GM23338 (cell line): ENCODE measurements at regions not wholly inside any gene's neighbourhood (a gene's known extent, or its start where the extent isn't known, plus 50 kb on each side); places are given as distances from the start of the nearest gene placed in this dataset.

ENCODE experiments used
- ATAC-seq: fragments of 200-7000 bp; cut with Tn5 transposase; 3 replicates; pipeline ENCODE4 v1.9.1; 2020
- DNase-seq: peaks from one replicate; pipeline ENCODE4 v3.0.0-alpha.2; 2015; ENCODE audit warnings: low spot score
- H2AFZ ChIP-seq: fragments of 200-600 bp; sonication (generic); 2 replicates; pipeline ENCODE4 v1.8.0; 2016; ENCODE audit warnings: antibody characterized with exemption, mild to moderate bottlenecking, moderate library complexity
- H3F3A ChIP-seq: fragments of 200-600 bp; sonication (generic); replicated peaks from 2 replicates; pipeline ENCODE4 v1.8.0; 2017; ENCODE audit warnings: antibody characterized with exemption, mixed run types, low read depth
- H3K27ac ChIP-seq: fragments of 200-600 bp; sonication (generic); 2 replicates; pipeline ENCODE4 v1.6.1; 2016; ENCODE audit warnings: low read depth
- H3K27me3 ChIP-seq: fragments of 200-600 bp; sonication (generic); 2 replicates; pipeline ENCODE4 v1.8.0; 2016; ENCODE audit warnings: mild to moderate bottlenecking, mixed run types, moderate library complexity; ENCODE audit not compliant: insufficient read depth
- H3K36me3 ChIP-seq: fragments of 200-600 bp; sonication (generic); 2 replicates; pipeline ENCODE4 v1.8.0; 2016; ENCODE audit warnings: mild to moderate bottlenecking; ENCODE audit not compliant: insufficient read depth
- H3K4me1 ChIP-seq: fragments of 200-600 bp; sonication (generic); 2 replicates; pipeline ENCODE4 v1.8.0; 2016; ENCODE audit warnings: mild to moderate bottlenecking, moderate library complexity; ENCODE audit not compliant: insufficient read depth
- H3K4me2 ChIP-seq: fragments of 200-600 bp; sonication (generic); 2 replicates; pipeline ENCODE4 v1.7.1; 2017; ENCODE audit warnings: mixed run types
- H3K4me3 ChIP-seq: fragments of 200-600 bp; sonication (generic); 2 replicates; pipeline ENCODE4 v1.6.1; 2016; ENCODE audit warnings: mixed run types
- H3K79me2 ChIP-seq: fragments of 200-600 bp; sonication (generic); replicated peaks from 2 replicates; pipeline ENCODE4 v1.8.0; 2017; ENCODE audit warnings: mild to moderate bottlenecking; ENCODE audit not compliant: insufficient read depth
- H3K9me2 ChIP-seq: fragments of 200-600 bp; sonication (generic); 2 replicates; pipeline ENCODE4 v1.8.0; 2017; ENCODE audit not compliant: insufficient read depth
- H4K20me1 ChIP-seq: fragments of 200-600 bp; sonication (generic); replicated peaks from 2 replicates; pipeline ENCODE4 v1.8.0; 2017; ENCODE audit warnings: mild to moderate bottlenecking; ENCODE audit not compliant: insufficient read depth
- H3K27ac Mint-ChIP-seq: 2 replicates; pipeline ENCODE4 v1.8.0; 2020; ENCODE audit warnings: inconsistent platforms, mild to moderate bottlenecking, moderate library complexity, mixed read lengths
- H3K27me3 Mint-ChIP-seq: 3 replicates; pipeline ENCODE4 v1.8.0; 2022; ENCODE audit warnings: low read depth, mild to moderate bottlenecking, moderate library complexity, mixed read lengths, inconsistent platforms; ENCODE audit not compliant: insufficient read depth, poor library complexity
- H3K36me3 Mint-ChIP-seq: 3 replicates; pipeline ENCODE4 v1.8.0; 2021; ENCODE audit warnings: low read depth, mild to moderate bottlenecking, inconsistent platforms, moderate library complexity, mixed read lengths
- H3K4me1 Mint-ChIP-seq: 3 replicates; pipeline ENCODE4 v1.8.0; 2020; ENCODE audit warnings: mild to moderate bottlenecking, inconsistent platforms, mixed read lengths
- H3K4me3 Mint-ChIP-seq: 3 replicates; pipeline ENCODE4 v1.8.0; 2021; ENCODE audit warnings: moderate library complexity, mild to moderate bottlenecking, inconsistent platforms, mixed read lengths
- H3K9me3 Mint-ChIP-seq: 3 replicates; pipeline ENCODE4 v1.8.0; 2020; ENCODE audit warnings: moderate library complexity, mild to moderate bottlenecking, inconsistent platforms, mixed read lengths
- CREB1 ChIP-seq: fragments of 250-450 bp; sonication (Bioruptor Pico); IDR thresholded peaks from 2 replicates; pipeline ENCODE4 v1.5.0; 2020; ENCODE audit warnings: low read depth, mild to moderate bottlenecking, moderate library complexity
- EZH2 ChIP-seq: fragments of 200-600 bp; sonication (generic); IDR thresholded peaks from one replicate; pipeline ENCODE4 v1.8.0; 2017; ENCODE audit warnings: antibody characterized with exemption, mild to moderate bottlenecking, low read depth; ENCODE audit not compliant: unreplicated experiment
- EZH2phosphoT487 ChIP-seq: fragments of 200-600 bp; sonication (generic); IDR thresholded peaks from one replicate; pipeline ENCODE4 v1.8.1; 2018; ENCODE audit warnings: antibody characterized with exemption; ENCODE audit not compliant: unreplicated experiment
- JUNB ChIP-seq: IDR thresholded peaks from one replicate; pipeline ENCODE4 v1.6.1; 2016; ENCODE audit warnings: antibody characterized with exemption; ENCODE audit not compliant: unreplicated experiment
- NANOG ChIP-seq: IDR thresholded peaks from 2 replicates; pipeline ENCODE4 v1.6.1; 2016; ENCODE audit warnings: antibody characterized with exemption, borderline replicate concordance
- POLR2AphosphoS5 ChIP-seq: IDR thresholded peaks from 2 replicates; pipeline ENCODE4 v1.6.1; 2016; ENCODE audit warnings: antibody characterized with exemption, low read depth
- STAT1 ChIP-seq: IDR thresholded peaks from one replicate; pipeline ENCODE4 v1.6.1; 2016; ENCODE audit warnings: antibody characterized with exemption; ENCODE audit not compliant: unreplicated experiment
- ZNF114 ChIP-seq: fragments of 250-450 bp; sonication (Bioruptor Pico); IDR thresholded peaks from 2 replicates; pipeline ENCODE4 v1.5.0; 2020; ENCODE audit warnings: mild to moderate bottlenecking, moderate library complexity
- ZNF331 ChIP-seq: fragments of 250-450 bp; sonication (Bioruptor Pico); IDR thresholded peaks from 2 replicates; pipeline ENCODE4 v1.5.0; 2020; ENCODE audit warnings: low read depth, mild to moderate bottlenecking, moderate library complexity
- TF ChIP-seq, protein P1 (sequence below), 2 experiments: fragments of 200-600 bp in 1 of 2; sonication (generic) in 1 of 2; conservative IDR thresholded peaks; 2 replicates each; pipeline versions ENCODE4 v1.5.1 to v1.6.1; 2016 to 2017; ENCODE audit warnings: antibody characterized with exemption in 2 of 2, low read depth in 2 of 2, mild to moderate bottlenecking in 2 of 2, moderate library complexity in 1 of 2
- TF ChIP-seq, protein P2 (sequence below): IDR thresholded peaks from one replicate; pipeline ENCODE4 v1.6.1; 2018; ENCODE audit warnings: antibody characterized with exemption; ENCODE audit not compliant: unreplicated experiment
- TF ChIP-seq, protein P3 (sequence below): fragments of 250-450 bp; sonication (Bioruptor Pico); IDR thresholded peaks from 2 replicates; pipeline ENCODE4 v1.5.0; 2020; ENCODE audit warnings: mild to moderate bottlenecking, moderate library complexity
- TF ChIP-seq, protein P4 (sequence below): IDR thresholded peaks from 2 replicates; pipeline ENCODE4 v1.6.1; 2016; ENCODE audit warnings: antibody characterized with exemption

DNA sequence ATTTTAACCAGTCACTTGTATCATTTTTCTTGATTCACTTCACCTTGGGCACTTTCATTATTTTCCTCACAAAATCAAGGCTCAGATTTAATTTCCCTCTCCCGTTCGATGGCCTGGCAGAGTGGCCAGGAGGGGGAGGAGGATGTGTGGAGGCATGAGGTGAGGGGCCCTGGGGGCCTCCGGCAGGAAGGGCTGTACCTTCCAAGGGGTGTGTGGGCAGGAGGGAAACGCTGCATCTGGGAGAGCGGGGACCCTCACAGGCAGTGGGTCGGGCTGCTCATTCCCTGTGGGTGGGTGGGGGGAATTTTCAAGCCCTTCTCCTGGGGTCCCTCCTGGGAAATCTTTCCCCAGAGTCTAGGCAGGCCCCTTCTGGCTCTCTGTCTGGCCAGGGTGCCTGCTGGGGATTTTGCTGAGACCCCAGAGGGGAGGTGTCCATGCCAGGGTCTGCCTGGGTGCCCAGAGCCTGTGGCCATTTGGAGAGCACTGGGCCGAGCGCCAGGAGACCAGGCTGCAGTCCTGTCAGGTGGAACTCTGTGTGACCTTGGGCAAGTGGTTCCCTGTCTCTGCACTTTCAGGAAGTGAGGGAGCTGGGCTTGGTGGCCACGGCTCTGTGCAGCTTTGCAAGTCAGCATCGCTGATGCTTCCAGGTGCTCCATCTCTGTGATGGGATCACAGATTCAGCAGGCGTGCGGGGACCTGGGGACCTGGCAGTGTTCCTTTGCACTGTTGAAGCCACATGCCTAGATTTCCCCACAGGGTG, 81.9 kb upstream of the C1orf174 start:
- no peaks in the 10 kb centered on the region for H3F3A ChIP-seq
- no peak overlapping the region for H3K27ac Mint-ChIP-seq
- no peaks in the 10 kb centered on the region for H3K79me2 ChIP-seq
- no peaks in the 10 kb centered on the region for H4K20me1 ChIP-seq
- no peak overlapping the region for H3K4me3 Mint-ChIP-seq
- no peak overlapping the region for H3K4me2 ChIP-seq
- no peak overlapping the region for H2AFZ ChIP-seq
- H3K4me1 ChIP-seq = no peaks in the 10 kb centered on the region
- no peaks in the 10 kb centered on the region for H3K27me3 ChIP-seq
- H3K36me3 Mint-ChIP-seq = peaks cover 9% of the 10 kb centered on the region; the same call in 1 of the 3 replicates
- no peak overlapping the region for H3K27ac ChIP-seq
- H3K9me2 ChIP-seq = no peaks in the 10 kb centered on the region
- no peak for DNase-seq
- no peaks in the 10 kb centered on the region for H3K36me3 ChIP-seq
- H3K9me3 Mint-ChIP-seq = peaks cover 80% of the 10 kb centered on the region
- no peak for ATAC-seq
- no peak overlapping the region for H3K4me3 ChIP-seq
- TF ChIP-seq EZH2 (no peak), JUNB (no peak), CREB1 (no peak), ZNF114 (no peak), EZH2phosphoT487 (no peak), POLR2AphosphoS5 (no peak), ZNF331 (no peak), STAT1 (no peak), NANOG (no peak)
- TF ChIP-seq, protein P1, sequence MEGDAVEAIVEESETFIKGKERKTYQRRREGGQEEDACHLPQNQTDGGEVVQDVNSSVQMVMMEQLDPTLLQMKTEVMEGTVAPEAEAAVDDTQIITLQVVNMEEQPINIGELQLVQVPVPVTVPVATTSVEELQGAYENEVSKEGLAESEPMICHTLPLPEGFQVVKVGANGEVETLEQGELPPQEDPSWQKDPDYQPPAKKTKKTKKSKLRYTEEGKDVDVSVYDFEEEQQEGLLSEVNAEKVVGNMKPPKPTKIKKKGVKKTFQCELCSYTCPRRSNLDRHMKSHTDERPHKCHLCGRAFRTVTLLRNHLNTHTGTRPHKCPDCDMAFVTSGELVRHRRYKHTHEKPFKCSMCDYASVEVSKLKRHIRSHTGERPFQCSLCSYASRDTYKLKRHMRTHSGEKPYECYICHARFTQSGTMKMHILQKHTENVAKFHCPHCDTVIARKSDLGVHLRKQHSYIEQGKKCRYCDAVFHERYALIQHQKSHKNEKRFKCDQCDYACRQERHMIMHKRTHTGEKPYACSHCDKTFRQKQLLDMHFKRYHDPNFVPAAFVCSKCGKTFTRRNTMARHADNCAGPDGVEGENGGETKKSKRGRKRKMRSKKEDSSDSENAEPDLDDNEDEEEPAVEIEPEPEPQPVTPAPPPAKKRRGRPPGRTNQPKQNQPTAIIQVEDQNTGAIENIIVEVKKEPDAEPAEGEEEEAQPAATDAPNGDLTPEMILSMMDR (conservative IDR thresholded peaks at IDR 0.05; ENCODE audit: low read depth in 2 of 2) = no peak
- TF ChIP-seq, protein P2, sequence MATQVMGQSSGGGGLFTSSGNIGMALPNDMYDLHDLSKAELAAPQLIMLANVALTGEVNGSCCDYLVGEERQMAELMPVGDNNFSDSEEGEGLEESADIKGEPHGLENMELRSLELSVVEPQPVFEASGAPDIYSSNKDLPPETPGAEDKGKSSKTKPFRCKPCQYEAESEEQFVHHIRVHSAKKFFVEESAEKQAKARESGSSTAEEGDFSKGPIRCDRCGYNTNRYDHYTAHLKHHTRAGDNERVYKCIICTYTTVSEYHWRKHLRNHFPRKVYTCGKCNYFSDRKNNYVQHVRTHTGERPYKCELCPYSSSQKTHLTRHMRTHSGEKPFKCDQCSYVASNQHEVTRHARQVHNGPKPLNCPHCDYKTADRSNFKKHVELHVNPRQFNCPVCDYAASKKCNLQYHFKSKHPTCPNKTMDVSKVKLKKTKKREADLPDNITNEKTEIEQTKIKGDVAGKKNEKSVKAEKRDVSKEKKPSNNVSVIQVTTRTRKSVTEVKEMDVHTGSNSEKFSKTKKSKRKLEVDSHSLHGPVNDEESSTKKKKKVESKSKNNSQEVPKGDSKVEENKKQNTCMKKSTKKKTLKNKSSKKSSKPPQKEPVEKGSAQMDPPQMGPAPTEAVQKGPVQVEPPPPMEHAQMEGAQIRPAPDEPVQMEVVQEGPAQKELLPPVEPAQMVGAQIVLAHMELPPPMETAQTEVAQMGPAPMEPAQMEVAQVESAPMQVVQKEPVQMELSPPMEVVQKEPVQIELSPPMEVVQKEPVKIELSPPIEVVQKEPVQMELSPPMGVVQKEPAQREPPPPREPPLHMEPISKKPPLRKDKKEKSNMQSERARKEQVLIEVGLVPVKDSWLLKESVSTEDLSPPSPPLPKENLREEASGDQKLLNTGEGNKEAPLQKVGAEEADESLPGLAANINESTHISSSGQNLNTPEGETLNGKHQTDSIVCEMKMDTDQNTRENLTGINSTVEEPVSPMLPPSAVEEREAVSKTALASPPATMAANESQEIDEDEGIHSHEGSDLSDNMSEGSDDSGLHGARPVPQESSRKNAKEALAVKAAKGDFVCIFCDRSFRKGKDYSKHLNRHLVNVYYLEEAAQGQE = no peak
- TF ChIP-seq, protein P3, sequence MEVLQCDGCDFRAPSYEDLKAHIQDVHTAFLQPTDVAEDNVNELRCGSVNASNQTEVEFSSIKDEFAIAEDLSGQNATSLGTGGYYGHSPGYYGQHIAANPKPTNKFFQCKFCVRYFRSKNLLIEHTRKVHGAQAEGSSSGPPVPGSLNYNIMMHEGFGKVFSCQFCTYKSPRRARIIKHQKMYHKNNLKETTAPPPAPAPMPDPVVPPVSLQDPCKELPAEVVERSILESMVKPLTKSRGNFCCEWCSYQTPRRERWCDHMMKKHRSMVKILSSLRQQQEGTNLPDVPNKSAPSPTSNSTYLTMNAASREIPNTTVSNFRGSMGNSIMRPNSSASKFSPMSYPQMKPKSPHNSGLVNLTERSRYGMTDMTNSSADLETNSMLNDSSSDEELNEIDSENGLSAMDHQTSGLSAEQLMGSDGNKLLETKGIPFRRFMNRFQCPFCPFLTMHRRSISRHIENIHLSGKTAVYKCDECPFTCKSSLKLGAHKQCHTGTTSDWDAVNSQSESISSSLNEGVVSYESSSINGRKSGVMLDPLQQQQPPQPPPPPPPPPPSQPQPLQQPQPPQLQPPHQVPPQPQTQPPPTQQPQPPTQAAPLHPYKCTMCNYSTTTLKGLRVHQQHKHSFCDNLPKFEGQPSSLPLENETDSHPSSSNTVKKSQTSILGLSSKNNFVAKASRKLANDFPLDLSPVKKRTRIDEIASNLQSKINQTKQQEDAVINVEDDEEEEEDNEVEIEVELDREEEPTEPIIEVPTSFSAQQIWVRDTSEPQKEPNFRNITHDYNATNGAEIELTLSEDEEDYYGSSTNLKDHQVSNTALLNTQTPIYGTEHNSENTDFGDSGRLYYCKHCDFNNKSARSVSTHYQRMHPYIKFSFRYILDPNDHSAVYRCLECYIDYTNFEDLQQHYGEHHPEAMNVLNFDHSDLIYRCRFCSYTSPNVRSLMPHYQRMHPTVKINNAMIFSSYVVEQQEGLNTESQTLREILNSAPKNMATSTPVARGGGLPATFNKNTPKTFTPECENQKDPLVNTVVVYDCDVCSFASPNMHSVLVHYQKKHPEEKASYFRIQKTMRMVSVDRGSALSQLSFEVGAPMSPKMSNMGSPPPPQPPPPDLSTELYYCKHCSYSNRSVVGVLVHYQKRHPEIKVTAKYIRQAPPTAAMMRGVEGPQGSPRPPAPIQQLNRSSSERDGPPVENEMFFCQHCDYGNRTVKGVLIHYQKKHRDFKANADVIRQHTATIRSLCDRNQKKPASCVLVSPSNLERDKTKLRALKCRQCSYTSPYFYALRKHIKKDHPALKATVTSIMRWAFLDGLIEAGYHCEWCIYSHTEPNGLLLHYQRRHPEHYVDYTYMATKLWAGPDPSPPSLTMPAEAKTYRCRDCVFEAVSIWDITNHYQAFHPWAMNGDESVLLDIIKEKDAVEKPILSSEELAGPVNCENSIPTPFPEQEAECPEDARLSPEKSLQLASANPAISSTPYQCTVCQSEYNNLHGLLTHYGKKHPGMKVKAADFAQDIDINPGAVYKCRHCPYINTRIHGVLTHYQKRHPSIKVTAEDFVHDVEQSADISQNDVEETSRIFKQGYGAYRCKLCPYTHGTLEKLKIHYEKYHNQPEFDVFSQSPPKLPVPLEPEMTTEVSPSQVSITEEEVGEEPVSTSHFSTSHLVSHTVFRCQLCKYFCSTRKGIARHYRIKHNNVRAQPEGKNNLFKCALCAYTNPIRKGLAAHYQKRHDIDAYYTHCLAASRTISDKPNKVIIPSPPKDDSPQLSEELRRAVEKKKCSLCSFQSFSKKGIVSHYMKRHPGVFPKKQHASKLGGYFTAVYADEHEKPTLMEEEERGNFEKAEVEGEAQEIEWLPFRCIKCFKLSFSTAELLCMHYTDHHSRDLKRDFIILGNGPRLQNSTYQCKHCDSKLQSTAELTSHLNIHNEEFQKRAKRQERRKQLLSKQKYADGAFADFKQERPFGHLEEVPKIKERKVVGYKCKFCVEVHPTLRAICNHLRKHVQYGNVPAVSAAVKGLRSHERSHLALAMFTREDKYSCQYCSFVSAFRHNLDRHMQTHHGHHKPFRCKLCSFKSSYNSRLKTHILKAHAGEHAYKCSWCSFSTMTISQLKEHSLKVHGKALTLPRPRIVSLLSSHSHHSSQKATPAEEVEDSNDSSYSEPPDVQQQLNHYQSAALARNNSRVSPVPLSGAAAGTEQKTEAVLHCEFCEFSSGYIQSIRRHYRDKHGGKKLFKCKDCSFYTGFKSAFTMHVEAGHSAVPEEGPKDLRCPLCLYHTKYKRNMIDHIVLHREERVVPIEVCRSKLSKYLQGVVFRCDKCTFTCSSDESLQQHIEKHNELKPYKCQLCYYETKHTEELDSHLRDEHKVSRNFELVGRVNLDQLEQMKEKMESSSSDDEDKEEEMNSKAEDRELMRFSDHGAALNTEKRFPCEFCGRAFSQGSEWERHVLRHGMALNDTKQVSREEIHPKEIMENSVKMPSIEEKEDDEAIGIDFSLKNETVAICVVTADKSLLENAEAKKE = no peak
- TF ChIP-seq, protein P4, sequence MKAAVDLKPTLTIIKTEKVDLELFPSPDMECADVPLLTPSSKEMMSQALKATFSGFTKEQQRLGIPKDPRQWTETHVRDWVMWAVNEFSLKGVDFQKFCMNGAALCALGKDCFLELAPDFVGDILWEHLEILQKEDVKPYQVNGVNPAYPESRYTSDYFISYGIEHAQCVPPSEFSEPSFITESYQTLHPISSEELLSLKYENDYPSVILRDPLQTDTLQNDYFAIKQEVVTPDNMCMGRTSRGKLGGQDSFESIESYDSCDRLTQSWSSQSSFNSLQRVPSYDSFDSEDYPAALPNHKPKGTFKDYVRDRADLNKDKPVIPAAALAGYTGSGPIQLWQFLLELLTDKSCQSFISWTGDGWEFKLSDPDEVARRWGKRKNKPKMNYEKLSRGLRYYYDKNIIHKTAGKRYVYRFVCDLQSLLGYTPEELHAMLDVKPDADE = no peak
- H3K27me3 Mint-ChIP-seq = peaks cover 6% of the 10 kb centered on the region
- H3K4me1 Mint-ChIP-seq = peaks cover 5% of the 10 kb centered on the region; the same call in 1 of the 3 replicates
